ENCODE measurements at regions not wholly inside any gene's neighbourhood (a gene's known extent, or its start where the extent isn't known, plus 50 kb on each side); places are given as distances from the start of the nearest gene placed in this dataset.

- Histone ChIP-seq H3K9me3 (ENCODE audit: low read length) (no peaks in the 10 kb centered on the region), H3K36me3 (ENCODE audit: insufficient read depth, low read length) (no peaks in the 10 kb centered on the region), H3K4me2 (ENCODE audit: low read length) (no peak overlapping the region), H4K20me1 (ENCODE audit: insufficient read depth) (no peaks in the 10 kb centered on the region), H3K27ac (ENCODE audit: low read length) (no peak overlapping the region), H3F3A (ENCODE audit: insufficient read depth, low read length, poor library complexity, severe bottlenecking) (no peaks in the 10 kb centered on the region), H3K9ac (ENCODE audit: low read length) (no peak overlapping the region), H3K79me2 (replicated peaks; ENCODE audit: insufficient read depth, low read length) (no peaks in the 10 kb centered on the region), H3K27me3 (ENCODE audit: insufficient read depth, low read depth, low read length) (no peaks in the 10 kb centered on the region), H2AFZ (ENCODE audit: low read depth, low read length) (no peak overlapping the region), H3K4me3 (ENCODE audit: low read length) (no peak overlapping the region), H3K9me2 (ENCODE audit: insufficient read depth, low read length) (no peaks in the 10 kb centered on the region)
- TF ChIP-seq CTCF (IDR thresholded peaks at IDR 0.05; ENCODE audit: poor library complexity, severe bottlenecking) (no peak), EZH2 (IDR thresholded peaks at IDR 0.05; ENCODE audit: borderline replicate concordance, insufficient read depth, low read length, poor library complexity, severe bottlenecking) (no peak), EP300 (conservative IDR thresholded peaks at IDR 0.05; ENCODE audit: poor library complexity, severe bottlenecking) (no peak), SMC3 (conservative IDR thresholded peaks at IDR 0.05; ENCODE audit: poor library complexity) (no peak), POLR2AphosphoS5 (IDR thresholded peaks at IDR 0.05) (no peak), RAD21 (conservative IDR thresholded peaks at IDR 0.05) (no peak), REST (IDR thresholded peaks at IDR 0.05; ENCODE audit: borderline replicate concordance) (no peak), MXI1 (conservative IDR thresholded peaks at IDR 0.05; ENCODE audit: poor library complexity, severe bottlenecking) (no peak), TAF1 (IDR thresholded peaks at IDR 0.05; ENCODE audit: low read depth) (no peak)
Measured at GRCh38 chr2:37793004-37793403, 121.6 kb upstream of the CDC42EP3 start.

DNA sequence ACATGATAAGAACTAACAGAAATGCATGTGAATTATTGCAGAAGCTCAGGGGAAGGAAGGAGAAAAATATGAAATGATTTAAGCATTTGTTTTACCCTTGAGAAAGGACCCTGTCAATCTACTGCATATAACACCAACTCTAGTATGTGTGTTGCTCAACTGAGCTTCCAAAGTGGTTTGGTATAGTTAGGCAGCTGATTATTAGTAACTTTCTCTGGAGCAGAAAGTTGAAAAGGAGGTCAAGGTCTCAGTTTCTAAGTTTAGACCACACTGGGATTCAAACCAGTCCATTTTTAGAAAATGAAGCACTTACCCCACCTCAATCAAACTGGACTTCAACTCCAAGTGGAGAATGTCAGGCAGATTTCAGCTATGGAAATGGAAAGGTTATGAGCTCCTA, 123.3 kb upstream of the CDC42EP3 start:
- H3K27ac ChIP-seq (ENCODE audit: low read length) = no peak overlapping the region
- no peaks in the 10 kb centered on the region for H3K79me2 ChIP-seq (replicated peaks; ENCODE audit: insufficient read depth, low read length)
- no peak overlapping the region for H3K4me3 ChIP-seq (ENCODE audit: low read length)
- H3K9me3 ChIP-seq (ENCODE audit: low read length) = no peaks in the 10 kb centered on the region
- H3K9me2 ChIP-seq (ENCODE audit: insufficient read depth, low read length) = no peaks in the 10 kb centered on the region
- no peak overlapping the region for H3K4me2 ChIP-seq (ENCODE audit: low read length)
- TF ChIP-seq EP300 (conservative IDR thresholded peaks at IDR 0.05; ENCODE audit: poor library complexity, severe bottlenecking) = no peak
- TF ChIP-seq MXI1 (conservative IDR thresholded peaks at IDR 0.05; ENCODE audit: poor library complexity, severe bottlenecking) = no peak
- no peak for TF ChIP-seq RAD21 (conservative IDR thresholded peaks at IDR 0.05)
- no peak for TF ChIP-seq CTCF (IDR thresholded peaks at IDR 0.05; ENCODE audit: poor library complexity, severe bottlenecking)
- TF ChIP-seq POLR2AphosphoS5 (IDR thresholded peaks at IDR 0.05) = no peak
- TF ChIP-seq TAF1 (IDR thresholded peaks at IDR 0.05; ENCODE audit: low read depth) = no peak
- no peaks in the 10 kb centered on the region for H3K27me3 ChIP-seq (ENCODE audit: insufficient read depth, low read depth, low read length)
- no peaks in the 10 kb centered on the region for H3K36me3 ChIP-seq (ENCODE audit: insufficient read depth, low read length)
- no peaks in the 10 kb centered on the region for H3F3A ChIP-seq (ENCODE audit: insufficient read depth, low read length, poor library complexity, severe bottlenecking)
- H4K20me1 ChIP-seq (ENCODE audit: insufficient read depth) = no peaks in the 10 kb centered on the region
- H2AFZ ChIP-seq (ENCODE audit: low read depth, low read length) = no peak overlapping the region
- H3K9ac ChIP-seq (ENCODE audit: low read length) = no peak overlapping the region

Measured in neural cell (in vitro differentiated cells).